ENCODE measurements at regions not wholly inside any gene's neighbourhood (a gene's known extent, or its start where the extent isn't known, plus 50 kb on each side); places are given as distances from the start of the nearest gene placed in this dataset.

GRCh38 chr1:96482616-96483015 is 239.0 kb upstream of the PTBP2 start:
- TF ChIP-seq CTCF (IDR thresholded peaks at IDR 0.05) (no peak), MXI1 (IDR thresholded peaks at IDR 0.05; ENCODE audit: low read depth, low read length) (no peak), FOXJ3 (CRISPR knock-in tag; IDR thresholded peaks at IDR 0.05) (no peak), IRF3 (IDR thresholded peaks at IDR 0.05; ENCODE audit: low read depth, low read length) (no peak), EP300 (IDR thresholded peaks at IDR 0.05; ENCODE audit: borderline replicate concordance in 1 of 2, low read depth in 1 of 2, low read length in 1 of 2) (no peak), SMC3 (IDR thresholded peaks at IDR 0.05; ENCODE audit: low read depth, low read length) (no peak), EZH2phosphoT487 (IDR thresholded peaks at IDR 0.05; ENCODE audit: borderline replicate concordance, low read depth) (no peak), FOXM1 (IDR thresholded peaks at IDR 0.05; ENCODE audit: low read depth) (no peak), USF2 (IDR thresholded peaks at IDR 0.05; ENCODE audit: borderline replicate concordance, low read depth, low read length) (no peak), RAD21 (IDR thresholded peaks at IDR 0.05; ENCODE audit: low read length) (no peak), CHD2 (IDR thresholded peaks at IDR 0.05; ENCODE audit: low read length, partially characterized antibody) (no peak)

Data from SK-N-SH (cell line).